ENCODE measurements at regions not wholly inside any gene's neighbourhood (a gene's known extent, or its start where the extent isn't known, plus 50 kb on each side); places are given as distances from the start of the nearest gene placed in this dataset.
"Not testable (repeated sequence)": the region's sequence is repeated elsewhere in the genome, so short reads cannot be mapped to it uniquely, and the experiment has no call there.

DNA sequence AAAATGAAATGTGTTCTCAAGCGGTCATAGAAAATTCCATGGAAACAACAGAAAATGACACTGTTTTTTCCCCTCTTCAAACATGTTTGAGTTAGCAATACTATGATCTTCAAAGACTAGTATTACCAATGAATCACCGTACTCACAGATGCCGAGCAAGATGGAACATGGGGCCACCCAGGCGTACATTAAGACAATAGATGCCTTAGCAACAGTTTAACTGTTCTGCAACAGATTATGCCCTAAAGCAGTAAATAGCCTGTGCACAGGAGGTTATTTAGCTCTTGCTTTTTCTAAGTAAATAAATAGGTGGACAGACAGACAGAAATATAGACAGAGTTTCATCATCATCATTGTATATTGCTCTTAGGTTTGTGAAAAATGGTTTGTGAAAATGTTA is 284.0 kb upstream of the DEFB112 start:
- DNase-seq (ENCODE audit: low spot score), result no peak

DNA sequence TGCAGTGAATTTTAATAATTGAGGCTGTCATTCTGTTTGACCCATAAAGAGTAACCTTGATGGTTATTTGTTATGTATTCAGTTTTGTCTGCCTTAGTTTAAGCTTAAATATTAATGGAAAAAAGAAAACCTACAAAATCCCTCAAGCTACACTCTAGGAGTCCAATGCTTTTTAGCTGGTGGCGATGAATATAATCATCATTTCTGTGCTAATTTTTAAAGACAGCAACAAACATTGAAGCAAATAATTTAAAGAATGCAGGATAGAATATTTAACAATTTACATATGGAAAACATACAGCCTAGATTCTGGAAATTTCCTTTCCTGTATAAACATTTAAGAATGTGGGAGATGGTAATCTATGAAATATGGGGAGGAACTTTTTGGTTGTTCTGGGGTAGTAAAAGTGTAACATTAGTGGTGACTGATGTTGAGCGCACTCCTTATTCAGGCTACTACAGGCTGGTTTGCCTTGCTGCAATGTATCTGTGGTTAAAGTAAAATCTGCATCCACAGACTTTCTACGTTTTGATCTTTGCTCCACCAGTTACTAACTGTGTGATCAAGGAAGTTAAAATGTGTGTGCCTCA is 287.9 kb upstream of the DEFB112 start:
- DNase-seq (ENCODE audit: low spot score), result no peak

DNA sequence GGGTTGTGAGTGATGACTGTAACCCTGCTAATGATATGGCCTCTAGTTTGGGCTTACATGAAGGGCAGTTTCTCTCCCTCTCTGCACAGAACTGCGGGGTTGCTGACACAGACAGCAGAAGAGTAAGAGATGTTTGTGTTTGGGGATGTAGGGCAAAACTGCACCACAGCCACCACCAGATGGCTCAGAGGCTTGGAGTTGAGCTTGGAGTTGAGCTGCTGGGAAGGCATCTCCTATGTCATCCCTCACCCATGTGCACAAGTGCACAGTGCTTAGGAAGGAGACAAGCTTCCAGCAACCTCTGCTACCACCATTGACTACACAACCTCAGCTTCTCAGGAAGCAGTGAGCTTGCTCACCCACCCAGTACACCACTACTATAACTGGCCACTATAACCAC is 303.9 kb upstream of the DEFB112 start:
- DNase-seq (ENCODE audit: low spot score), result peak; percentile 8

DNA sequence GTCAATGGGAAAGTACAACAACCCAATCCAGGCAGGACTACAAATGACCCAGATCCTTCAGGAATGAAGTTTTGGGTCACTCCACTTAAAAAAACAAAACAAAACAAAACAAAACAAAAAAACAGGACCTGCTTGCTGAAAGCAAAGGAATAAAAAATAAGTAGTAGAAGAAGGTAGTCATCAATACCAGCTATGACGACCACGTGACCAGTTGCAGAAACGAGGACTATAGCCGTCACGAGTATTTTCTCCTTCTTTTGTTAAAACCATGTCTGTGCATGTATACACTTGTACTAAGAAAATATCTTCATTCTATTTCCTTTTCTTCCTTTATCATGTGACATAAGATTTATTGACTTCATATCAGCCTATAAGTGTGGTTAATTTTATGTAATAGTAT is 308.4 kb upstream of the DEFB112 start:
- no peak for DNase-seq (ENCODE audit: low spot score)

DNA sequence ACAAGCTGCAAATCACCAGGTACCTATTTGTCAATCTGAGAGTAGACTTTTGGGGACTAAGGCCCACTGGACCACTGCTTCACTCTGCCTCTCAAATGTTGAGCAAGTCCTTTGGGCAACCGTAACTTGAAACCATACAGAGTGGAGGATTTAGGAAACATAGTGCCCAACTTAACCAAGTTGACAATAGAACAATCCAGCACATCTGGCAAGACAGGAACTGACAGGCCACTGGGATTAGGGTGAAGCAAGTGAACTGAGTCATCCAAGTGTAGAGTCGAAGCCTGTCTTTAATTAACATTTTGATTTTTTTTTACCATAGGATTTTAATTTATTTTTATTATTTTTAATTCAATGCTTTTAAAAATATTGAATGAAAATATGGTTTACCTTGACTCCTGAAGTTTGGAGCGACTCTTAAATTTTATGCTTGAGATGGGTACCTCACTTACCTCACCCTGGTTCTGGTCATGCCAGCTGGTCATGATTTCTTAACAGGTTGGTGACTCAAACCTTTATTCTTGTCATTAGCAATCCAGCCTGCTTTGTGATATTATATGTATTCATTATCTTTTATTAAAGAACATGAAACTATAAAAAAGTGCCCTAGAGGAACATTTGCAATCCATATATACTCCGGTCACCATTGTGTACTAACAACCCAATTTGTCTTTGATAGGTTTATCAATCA is 312.1 kb upstream of the DEFB112 start:
- no peak for DNase-seq (ENCODE audit: low spot score)

- DNase-seq (ENCODE audit: low spot score), result no peak
Observed at GRCh38 chr6:50362706-50363105, 313.0 kb upstream of the DEFB112 start.

DNA sequence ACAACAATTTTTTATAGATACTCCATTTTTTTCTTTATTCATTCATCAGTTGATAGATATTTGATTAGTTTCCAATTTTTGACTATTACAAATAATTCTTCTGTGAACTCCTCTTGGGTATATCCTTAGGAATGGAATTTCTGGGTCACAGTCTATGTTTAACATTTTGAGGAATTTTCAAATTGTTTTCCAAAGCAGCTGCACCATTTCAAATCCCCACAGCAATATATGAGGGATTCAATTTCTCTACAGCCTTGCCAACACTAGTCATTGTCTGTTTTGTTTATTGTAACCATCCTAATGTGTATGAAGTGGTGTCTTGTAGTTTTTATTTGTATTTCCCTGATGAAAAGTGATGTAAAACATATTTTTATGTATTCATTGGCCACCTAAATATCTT is 320.3 kb upstream of the DEFB112 start:
- DNase-seq (ENCODE audit: low spot score), result no peak

- DNase-seq (ENCODE audit: low spot score), result no peak
Observed at GRCh38 chr6:50380406-50381098, 330.8 kb upstream of the DEFB112 start.

DNA sequence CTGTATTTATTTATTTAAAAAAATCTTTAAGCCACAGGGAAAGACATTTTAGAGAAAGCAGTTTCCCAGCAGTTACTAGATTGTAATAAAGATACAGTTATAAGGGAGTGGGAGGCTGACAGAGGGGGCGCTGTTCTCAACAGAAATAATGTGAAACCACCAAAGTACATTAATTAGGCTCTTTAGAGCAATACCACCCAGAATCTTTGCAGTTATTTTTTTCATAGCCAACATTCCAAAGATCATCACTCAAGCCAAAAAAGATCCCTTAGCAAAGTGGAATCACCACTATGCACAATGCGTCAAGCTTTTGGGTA is 331.3 kb upstream of the DEFB112 start:
- DNase-seq (ENCODE audit: low spot score), result no peak

DNA sequence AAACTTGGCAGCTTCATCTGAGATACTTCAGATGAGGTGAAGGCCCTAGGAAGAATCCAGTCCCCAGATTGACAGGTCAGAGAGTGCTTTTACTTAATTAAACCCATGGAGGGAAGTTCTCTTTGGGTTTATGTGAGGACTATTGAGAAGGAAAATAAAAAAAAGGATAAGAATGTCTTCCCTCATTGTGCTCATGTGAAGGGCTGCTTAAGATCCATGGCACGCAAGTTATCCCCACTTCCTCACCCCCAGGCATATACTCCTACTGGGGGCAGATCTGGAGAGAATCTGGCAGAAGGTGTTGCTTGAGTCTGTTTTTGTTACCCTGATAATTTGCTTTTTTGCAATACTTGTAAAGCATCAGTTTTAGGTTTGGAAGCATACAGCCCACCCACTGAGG is 322.9 kb upstream of the TFAP2D start:
- DNase-seq (ENCODE audit: low spot score), result no peak

DNA sequence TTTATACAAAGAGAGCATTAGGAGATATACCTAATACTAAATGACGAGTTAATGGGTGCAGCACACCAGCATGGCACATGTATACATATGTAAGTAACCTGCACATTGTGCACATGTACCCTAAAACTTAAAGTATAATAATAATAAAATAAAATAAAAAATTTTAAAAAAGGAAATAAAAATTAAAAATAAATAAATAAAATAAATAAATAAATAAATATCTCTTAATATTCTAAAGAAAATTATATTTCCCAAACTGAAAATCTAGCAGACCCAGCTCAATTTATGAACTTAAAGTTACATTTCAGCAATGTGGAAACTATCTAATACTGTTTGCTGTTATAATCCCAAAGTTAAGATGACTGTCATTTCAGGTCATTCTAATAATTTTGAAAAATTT is 319.2 kb upstream of the TFAP2D start:
- DNase-seq (ENCODE audit: low spot score), result not testable (repeated sequence)

- DNase-seq (ENCODE audit: low spot score), result no peak
Observed at GRCh38 chr6:50404643-50405042, 308.7 kb upstream of the TFAP2D start.

DNA sequence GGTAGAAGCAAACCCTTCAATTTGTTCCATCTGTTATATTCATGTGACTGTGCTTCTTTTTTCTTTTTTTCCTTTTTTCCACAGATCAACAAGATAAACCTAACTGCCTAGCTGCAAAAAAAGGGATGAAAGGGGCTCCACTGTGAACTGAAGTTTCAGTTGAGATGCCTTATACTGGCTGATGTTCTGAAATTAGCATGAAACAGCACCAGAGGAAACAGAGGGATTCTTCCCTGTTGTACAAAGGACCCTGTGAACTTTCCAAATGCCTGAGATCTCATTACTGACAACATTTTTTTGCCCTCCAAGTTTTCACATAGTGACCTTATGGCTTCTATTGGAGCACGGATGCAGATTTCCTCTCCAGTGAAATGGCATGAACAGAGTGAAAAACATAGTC is 302.7 kb upstream of the TFAP2D start:
- DNase-seq (ENCODE audit: low spot score), result no peak

DNA sequence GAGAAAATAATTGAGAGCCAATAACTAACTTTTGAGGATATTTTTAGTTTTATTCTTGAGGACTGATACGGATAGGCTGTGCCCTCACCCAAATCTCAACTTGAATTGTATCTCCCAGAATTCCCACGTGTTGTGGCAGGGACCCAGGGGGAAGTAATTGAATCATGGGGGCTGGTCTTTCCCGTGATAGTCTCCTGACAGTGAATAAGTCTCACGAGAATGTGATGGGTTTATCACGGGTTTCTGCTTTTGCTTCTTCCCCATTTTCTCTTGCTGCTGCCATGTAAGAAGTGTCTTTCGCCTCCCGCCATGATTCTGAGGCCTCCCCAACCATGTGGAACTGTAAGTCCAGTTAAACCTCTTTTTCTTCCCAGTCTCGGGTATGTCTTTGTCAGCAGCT is 292.3 kb upstream of the TFAP2D start:
- not testable (repeated sequence) for DNase-seq (ENCODE audit: low spot score)

- no peak for DNase-seq (ENCODE audit: low spot score)
Observed at GRCh38 chr6:50427267-50427666, 286.1 kb upstream of the TFAP2D start.

- DNase-seq (ENCODE audit: low spot score), result no peak
Observed at GRCh38 chr6:50437901-50438300, 275.4 kb upstream of the TFAP2D start.

- no peak for DNase-seq (ENCODE audit: low spot score)
Observed at GRCh38 chr6:50442531-50443040, 270.7 kb upstream of the TFAP2D start.

GRCh38 chr6:50443144-50443543 is 270.2 kb upstream of the TFAP2D start:
- DNase-seq (ENCODE audit: low spot score), result no peak

DNA sequence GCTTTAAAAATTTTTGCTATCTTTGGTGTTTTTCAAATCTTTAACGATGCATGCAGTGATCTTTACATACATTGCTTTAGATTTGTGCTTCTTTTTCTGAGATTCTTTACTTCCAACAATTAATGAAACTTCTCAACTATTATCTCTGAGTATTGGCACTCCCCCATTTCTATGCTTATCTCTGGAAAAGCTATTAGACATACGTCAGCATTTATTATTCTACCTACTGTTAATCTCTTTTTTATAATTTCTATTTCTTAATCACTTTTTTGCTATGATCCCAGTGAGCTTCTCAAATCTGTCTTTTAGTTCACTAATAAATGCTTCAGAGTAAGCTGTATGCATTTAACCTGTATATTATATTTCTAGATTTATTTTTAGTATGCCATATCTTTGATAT is 264.2 kb upstream of the TFAP2D start:
- no peak for DNase-seq (ENCODE audit: low spot score)

- no peak for DNase-seq (ENCODE audit: low spot score)
Observed at GRCh38 chr6:50451826-50452400, 261.4 kb upstream of the TFAP2D start.

- DNase-seq (ENCODE audit: low spot score), result no peak
Observed at GRCh38 chr6:50455029-50455428, 258.3 kb upstream of the TFAP2D start.

GRCh38 chr6:50457351-50457750 is 256.0 kb upstream of the TFAP2D start:
- no peak for DNase-seq (ENCODE audit: low spot score)

DNA sequence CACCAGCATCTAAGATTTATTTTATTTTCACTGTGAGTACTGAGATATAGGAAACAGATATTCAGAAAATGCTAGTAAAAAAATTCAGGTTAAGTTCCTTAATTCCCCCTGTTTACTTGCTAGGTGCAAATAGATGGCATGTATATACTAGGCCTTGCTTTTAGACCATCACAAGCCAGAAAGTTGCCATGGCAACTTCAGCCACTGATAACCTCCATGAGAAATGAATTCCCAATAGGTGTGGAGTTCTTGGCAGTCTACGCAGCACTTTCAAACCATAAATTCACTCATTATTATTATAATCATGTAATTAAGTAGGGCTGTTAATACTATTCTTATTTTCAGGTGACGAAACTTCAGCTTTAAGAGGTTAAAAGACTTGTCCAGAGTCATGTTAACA is 251.6 kb upstream of the TFAP2D start:
- no peak for DNase-seq (ENCODE audit: low spot score)
